IMR-90 (cell line): ENCODE measurements at regions not wholly inside any gene's neighbourhood (a gene's known extent, or its start where the extent isn't known, plus 50 kb on each side); places are given as distances from the start of the nearest gene placed in this dataset.

Experiments used
- ATAC-seq: fragments of 200-7000 bp; cut with Tn5 transposase; 2 replicates; pipeline ENCODE4 v1.9.1; 2020; ENCODE audit warnings: low read depth, mild to moderate bottlenecking, moderate library complexity
- BruUV-seq: library from RNA; stranded (reverse); fragments of 400-500 nt; replicated peaks from 2 replicates; lab custom pipeline; 2021; lab: Mats Ljungman, UMichigan
- CTCF ChIA-PET: fragments of 300-600 bp; formaldehyde crosslinking; extraction: SDS; loops from one replicate; lab custom pipeline; 2021; ENCODE audit warnings: antibody characterized with exemption; lab: Yijun Ruan, JAX
- POLR2A ChIA-PET: fragments of 300-600 bp; sonication (Branson Sonifier 250); formaldehyde crosslinking; loops from one replicate; lab custom pipeline; 2022; ENCODE audit warnings: antibody characterized with exemption; ENCODE audit not compliant: unreplicated experiment; lab: Charles Lee
- DNase-seq: peaks from one replicate; pipeline ENCODE4 v3.0.0; 2013
- H2AFZ ChIP-seq: replicated peaks from 2 replicates; pipeline ENCODE3; 2013; ENCODE audit warnings: low read length, mild to moderate bottlenecking; ENCODE audit not compliant: poor library complexity
- H2AK5ac ChIP-seq: 2 replicates; pipeline ENCODE4 v1.6.1; 2013; ENCODE audit warnings: low read depth, low read length, inconsistent platforms
- H2AK9ac ChIP-seq: replicated peaks from 2 replicates; pipeline ENCODE3; 2013; ENCODE audit warnings: mild to moderate bottlenecking, low read depth, low read length, moderate library complexity; ENCODE audit not compliant: poor library complexity
- H2BK120ac ChIP-seq: 2 replicates; pipeline ENCODE4 v1.6.1; 2013; ENCODE audit warnings: low read depth, low read length, inconsistent platforms
- H2BK15ac ChIP-seq: 3 replicates; pipeline ENCODE4 v1.6.1; 2013; ENCODE audit warnings: low read depth, low read length, inconsistent platforms
- H2BK20ac ChIP-seq: 2 replicates; pipeline ENCODE4 v1.6.1; 2013; ENCODE audit warnings: low read depth, mild to moderate bottlenecking, inconsistent platforms, low read length, moderate library complexity
- H2BK5ac ChIP-seq: 2 replicates; pipeline ENCODE4 v1.6.1; 2013; ENCODE audit warnings: mild to moderate bottlenecking, low read depth, low read length, inconsistent platforms; ENCODE audit not compliant: poor library complexity, severe bottlenecking
- H3K14ac ChIP-seq: replicated peaks from 2 replicates; pipeline ENCODE4 v1.6.1; 2013; ENCODE audit warnings: low read depth, low read length, inconsistent platforms
- H3K18ac ChIP-seq: 2 replicates; pipeline ENCODE4 v1.6.1; 2013; ENCODE audit warnings: low read depth, low read length, control low read depth
- H3K23ac ChIP-seq: 2 replicates; pipeline ENCODE4 v1.6.1; 2013; ENCODE audit warnings: low read depth, low read length, inconsistent platforms
- H3K27ac ChIP-seq: 2 replicates; pipeline ENCODE4 v1.5.1; 2013; ENCODE audit warnings: mild to moderate bottlenecking, control low read depth, low read length; ENCODE audit not compliant: insufficient read depth
- H3K27me3 ChIP-seq: 2 replicates; pipeline ENCODE4 v1.6.1; 2013; ENCODE audit warnings: low read length; ENCODE audit not compliant: control insufficient read depth, insufficient read depth
- H3K36me3 ChIP-seq: 2 replicates; pipeline ENCODE4 v1.6.1; 2013; ENCODE audit warnings: low read length, mixed read lengths; ENCODE audit not compliant: control insufficient read depth, insufficient read depth
- H3K4ac ChIP-seq: 2 replicates; pipeline ENCODE4 v1.6.1; 2013; ENCODE audit warnings: low read depth, low read length, inconsistent platforms
- H3K4me1 ChIP-seq: 2 replicates; pipeline ENCODE4 v1.6.1; 2013; ENCODE audit warnings: low read length, mixed read lengths; ENCODE audit not compliant: control insufficient read depth, insufficient read depth
- H3K4me2 ChIP-seq: 2 replicates; pipeline ENCODE4 v1.6.1; 2013; ENCODE audit warnings: low read depth, mild to moderate bottlenecking, control low read depth, low read length, moderate library complexity
- H3K4me3 ChIP-seq: 2 replicates; pipeline ENCODE4 v1.5.1; 2013; ENCODE audit warnings: low read depth, mild to moderate bottlenecking, control low read depth, low read length, moderate library complexity; ENCODE audit not compliant: insufficient read depth
- H3K56ac ChIP-seq: 2 replicates; pipeline ENCODE4 v1.6.1; 2013; ENCODE audit warnings: low read length, inconsistent platforms; ENCODE audit not compliant: insufficient read depth; ENCODE audit errors: extremely low read depth
- H3K79me1 ChIP-seq, 2 experiments: 2 replicates each; pipeline ENCODE4 v1.6.1; 2013; ENCODE audit warnings: low read length in 2 of 2, inconsistent platforms in 1 of 2, low read depth in 1 of 2
- H3K9ac ChIP-seq: 2 replicates; pipeline ENCODE4 v1.6.1; 2013; ENCODE audit warnings: low read depth, low read length, control low read depth
- H3K9me1 ChIP-seq: 2 replicates; pipeline ENCODE4 v1.6.1; 2013; ENCODE audit warnings: low read length, inconsistent platforms; ENCODE audit not compliant: insufficient read depth
- H3K9me3 ChIP-seq: 2 replicates; pipeline ENCODE4 v1.6.1; 2013; ENCODE audit warnings: low read length; ENCODE audit not compliant: control insufficient read depth, insufficient read depth
- H4K20me1 ChIP-seq: 2 replicates; pipeline ENCODE4 v1.6.1; 2013; ENCODE audit warnings: low read length, inconsistent platforms; ENCODE audit not compliant: insufficient read depth
- H4K5ac ChIP-seq: 2 replicates; pipeline ENCODE4 v1.6.1; 2013; ENCODE audit warnings: mild to moderate bottlenecking, low read depth, low read length, control low read depth
- H4K8ac ChIP-seq, 2 experiments: 2 replicates each; pipeline ENCODE4 v1.6.1; 2013; ENCODE audit warnings: low read depth in 2 of 2, low read length in 2 of 2, control low read depth in 1 of 2, inconsistent platforms in 1 of 2
- H4K91ac ChIP-seq: 2 replicates; pipeline ENCODE4 v1.6.1; 2013; ENCODE audit warnings: low read depth, low read length, inconsistent platforms; ENCODE audit not compliant: insufficient read depth
- BHLHE40 ChIP-seq: fragments of 150-350 bp; IDR thresholded peaks from 2 replicates; pipeline ENCODE4 v1.6.1; 2016; ENCODE audit warnings: mild to moderate bottlenecking, low read depth, low read length
- CEBPB ChIP-seq: IDR thresholded peaks from 2 replicates; pipeline ENCODE4 v1.6.1; 2012; ENCODE audit warnings: low read depth, low read length, improper control_type of control experiment
- CHD1 ChIP-seq: IDR thresholded peaks from 2 replicates; pipeline ENCODE4 v1.6.1; 2012; ENCODE audit warnings: low read depth, low read length, improper control_type of control experiment
- CTCF ChIP-seq: conservative IDR thresholded peaks from 2 replicates; pipeline ENCODE4 v1.5.1; 2012; ENCODE audit warnings: mild to moderate bottlenecking, low read depth, low read length, improper control_type of control experiment
- MAFK ChIP-seq: IDR thresholded peaks from 2 replicates; pipeline ENCODE4 v1.6.1; 2012; ENCODE audit warnings: low read depth, low read length, improper control_type of control experiment
- MAZ ChIP-seq: IDR thresholded peaks from 2 replicates; pipeline ENCODE4 v1.6.1; 2012; ENCODE audit warnings: low read depth, mild to moderate bottlenecking, low read length, improper control_type of control experiment, moderate library complexity, borderline replicate concordance
- MXI1 ChIP-seq: IDR thresholded peaks from 2 replicates; pipeline ENCODE4 v1.6.1; 2012; ENCODE audit warnings: low read depth, mild to moderate bottlenecking, low read length, moderate library complexity, borderline replicate concordance
- POLR2A ChIP-seq: IDR thresholded peaks from 2 replicates; pipeline ENCODE4 v1.6.1; 2012; ENCODE audit warnings: mild to moderate bottlenecking, low read depth, low read length
- RAD21 ChIP-seq: IDR thresholded peaks from 2 replicates; pipeline ENCODE4 v1.6.1; 2012; ENCODE audit warnings: low read length, improper control_type of control experiment
- RCOR1 ChIP-seq: IDR thresholded peaks from 2 replicates; pipeline ENCODE4 v1.6.1; 2012; ENCODE audit warnings: mild to moderate bottlenecking, low read length, improper control_type of control experiment; ENCODE audit not compliant: insufficient replicate concordance
- SMC3 ChIP-seq: fragments of 150-350 bp; IDR thresholded peaks from 2 replicates; pipeline ENCODE4 v1.6.1; 2016; ENCODE audit warnings: low read depth, mild to moderate bottlenecking, antibody characterized with exemption, low read length, moderate library complexity
- USF2 ChIP-seq: fragments of 150-350 bp; IDR thresholded peaks from 2 replicates; pipeline ENCODE4 v1.6.1; 2017; ENCODE audit warnings: mild to moderate bottlenecking, antibody characterized with exemption, low read length, low read depth
- WGBS, 2 experiments: methylation state at CpG; one replicate each; pipeline versions ENCODE4 v1.1.5 to v1.1.7; 2013; ENCODE audit warnings: missing lambda C conversion rate in 2 of 2; ENCODE audit not compliant: insufficient read length in 1 of 2; ENCODE audit errors: extremely low coverage in 2 of 2; 5-methylcytosine and 5-hydroxymethylcytosine counted together
- dilution Hi-C: fragments of 300-500 bp; cut with HindIII; formaldehyde crosslinking; loops from one replicate; pipeline ENCODE4 v1.14.3; 2018; ENCODE audit warnings: low sequenced_read_pairs; ENCODE audit not compliant: unreplicated experiment
- in situ Hi-C: fragments of 300-500 bp; cut with MboI; formaldehyde crosslinking; loops from 3 replicates; pipeline ENCODE4 v1.14.3; 2019; ENCODE audit warnings: low sequenced_read_pairs, inconsistent platforms, mixed read lengths
- intact Hi-C: fragments of 100-400 bp; cut with micrococcal nuclease; formaldehyde crosslinking; loops from 2 replicates; pipeline ENCODE4 v1.10.0; 2022
- TF ChIP-seq, protein P1 (sequence below): fragments of 150-350 bp; IDR thresholded peaks from 2 replicates; pipeline ENCODE4 v1.6.1; 2016; ENCODE audit warnings: low read depth, mild to moderate bottlenecking, low read length, moderate library complexity, borderline replicate concordance

DNA sequence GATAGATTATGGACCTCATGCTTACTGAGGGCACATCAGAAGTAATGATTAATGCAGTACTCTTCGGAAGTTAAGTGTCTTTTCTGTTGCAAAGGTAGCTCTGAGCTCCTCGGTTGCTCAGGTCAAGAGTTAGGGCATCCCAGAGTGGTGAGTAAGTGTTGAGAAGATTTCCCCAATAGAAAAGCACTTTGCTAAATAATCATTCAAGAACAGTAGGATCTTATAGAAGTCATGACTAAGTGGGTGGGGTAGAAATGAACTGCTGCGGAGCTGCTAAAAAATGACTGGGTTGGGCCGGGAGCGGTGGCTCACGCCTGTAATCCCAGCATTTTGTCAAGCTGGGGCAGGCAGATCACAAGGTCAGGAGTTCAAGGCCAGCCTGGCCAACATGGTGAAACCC lies 648.6 kb upstream of the CAMK1G start:
- H4K20me1 ChIP-seq, result no peaks in the 10 kb centered on the region
- no peak for TF ChIP-seq POLR2A
- TF ChIP-seq SMC3, result no peak
- TF ChIP-seq, protein P1, sequence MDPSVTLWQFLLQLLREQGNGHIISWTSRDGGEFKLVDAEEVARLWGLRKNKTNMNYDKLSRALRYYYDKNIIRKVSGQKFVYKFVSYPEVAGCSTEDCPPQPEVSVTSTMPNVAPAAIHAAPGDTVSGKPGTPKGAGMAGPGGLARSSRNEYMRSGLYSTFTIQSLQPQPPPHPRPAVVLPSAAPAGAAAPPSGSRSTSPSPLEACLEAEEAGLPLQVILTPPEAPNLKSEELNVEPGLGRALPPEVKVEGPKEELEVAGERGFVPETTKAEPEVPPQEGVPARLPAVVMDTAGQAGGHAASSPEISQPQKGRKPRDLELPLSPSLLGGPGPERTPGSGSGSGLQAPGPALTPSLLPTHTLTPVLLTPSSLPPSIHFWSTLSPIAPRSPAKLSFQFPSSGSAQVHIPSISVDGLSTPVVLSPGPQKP, result no peak
- TF ChIP-seq CHD1, result no peak
- TF ChIP-seq RCOR1, result no peak
- no peak for TF ChIP-seq CTCF
- TF ChIP-seq MAZ, result no peak
- TF ChIP-seq USF2, result no peak
- no peak for TF ChIP-seq BHLHE40
- TF ChIP-seq MXI1, result no peak
- TF ChIP-seq MAFK, result no peak
- TF ChIP-seq RAD21, result no peak
- TF ChIP-seq CEBPB, result no peak
- in situ Hi-C loops (no loop called here), dilution Hi-C loops (no loop called here), intact Hi-C loops (no loop called here)
- H2AK9ac ChIP-seq, result no peak overlapping the region
- H2BK120ac ChIP-seq, result no peak overlapping the region
- no peaks in the 10 kb centered on the region for H3K36me3 ChIP-seq
- no peak overlapping the region for H4K5ac ChIP-seq
- no peak overlapping the region for H4K91ac ChIP-seq
- WGBS, 2 experiments, result no CpG with 5 or more reads among the region's 6 CpGs
- POLR2A ChIA-PET, result no interaction called here
- H2BK5ac ChIP-seq, result no peak overlapping the region
- H2AK5ac ChIP-seq, result no peak overlapping the region
- no peaks in the 10 kb centered on the region for H3K4me1 ChIP-seq
- no peaks in the 10 kb centered on the region for H3K79me1 ChIP-seq
- no peak overlapping the region for H3K4me3 ChIP-seq
- H3K9ac ChIP-seq, result no peak overlapping the region
- H2BK20ac ChIP-seq, result no peak overlapping the region
- no peaks in the 10 kb centered on the region for H3K27me3 ChIP-seq
- H3K23ac ChIP-seq, result no peak overlapping the region
- H3K4me2 ChIP-seq, result no peak overlapping the region
- H2BK15ac ChIP-seq, result no peak overlapping the region
- H3K14ac ChIP-seq, result no peak overlapping the region
- CTCF ChIA-PET, result no interaction called here
- no peak for ATAC-seq
- H3K9me3 ChIP-seq, result peaks cover 11% of the 10 kb centered on the region
- no peak overlapping the region for H3K56ac ChIP-seq
- H3K4ac ChIP-seq, result no peak overlapping the region
- H3K18ac ChIP-seq, result no peak overlapping the region
- BruUV-seq, result no TSS peak
- no peaks in the 10 kb centered on the region for H3K9me1 ChIP-seq
- H3K27ac ChIP-seq, result no peak overlapping the region
- H2AFZ ChIP-seq, result no peak overlapping the region
- no peak for DNase-seq
- no peak overlapping the region for H4K8ac ChIP-seq
